ENCODE measurements at regions not wholly inside any gene's neighbourhood (a gene's known extent, or its start where the extent isn't known, plus 50 kb on each side); places are given as distances from the start of the nearest gene placed in this dataset.
"Not testable (repeated sequence)": the region's sequence is repeated elsewhere in the genome, so short reads cannot be mapped to it uniquely, and the experiment has no call there.

DNA sequence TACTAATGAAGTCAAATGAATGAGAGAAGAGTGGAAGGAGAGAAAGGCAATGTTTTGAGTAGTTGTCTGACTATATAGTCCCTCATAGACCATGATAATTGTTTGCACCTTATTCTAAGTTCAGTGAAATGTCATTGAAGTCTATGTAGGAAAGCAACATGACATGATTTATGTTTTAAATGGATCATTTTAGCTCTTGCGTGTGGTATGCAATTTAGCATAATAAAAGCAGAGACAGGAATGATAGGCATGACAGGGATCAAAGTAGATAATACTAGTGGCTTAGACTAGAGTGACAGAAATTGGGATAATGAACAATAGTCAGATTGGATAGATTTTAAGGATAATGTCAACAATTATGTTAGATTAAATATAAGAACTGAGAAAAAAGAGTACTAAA is 132.5 kb downstream of the PYDC2 start:
- POLR2A ChIA-PET = no interaction called here
- H3K36me3 Mint-ChIP-seq (ENCODE audit: low read depth) = no peaks in the 10 kb centered on the region
- intact Hi-C loops (cut with DNase I, micrococcal nuclease) = no loop called here
- no peaks in the 10 kb centered on the region for H3K27me3 Mint-ChIP-seq
- H3K27ac Mint-ChIP-seq = no peak overlapping the region
- TF ChIP-seq, protein P1, sequence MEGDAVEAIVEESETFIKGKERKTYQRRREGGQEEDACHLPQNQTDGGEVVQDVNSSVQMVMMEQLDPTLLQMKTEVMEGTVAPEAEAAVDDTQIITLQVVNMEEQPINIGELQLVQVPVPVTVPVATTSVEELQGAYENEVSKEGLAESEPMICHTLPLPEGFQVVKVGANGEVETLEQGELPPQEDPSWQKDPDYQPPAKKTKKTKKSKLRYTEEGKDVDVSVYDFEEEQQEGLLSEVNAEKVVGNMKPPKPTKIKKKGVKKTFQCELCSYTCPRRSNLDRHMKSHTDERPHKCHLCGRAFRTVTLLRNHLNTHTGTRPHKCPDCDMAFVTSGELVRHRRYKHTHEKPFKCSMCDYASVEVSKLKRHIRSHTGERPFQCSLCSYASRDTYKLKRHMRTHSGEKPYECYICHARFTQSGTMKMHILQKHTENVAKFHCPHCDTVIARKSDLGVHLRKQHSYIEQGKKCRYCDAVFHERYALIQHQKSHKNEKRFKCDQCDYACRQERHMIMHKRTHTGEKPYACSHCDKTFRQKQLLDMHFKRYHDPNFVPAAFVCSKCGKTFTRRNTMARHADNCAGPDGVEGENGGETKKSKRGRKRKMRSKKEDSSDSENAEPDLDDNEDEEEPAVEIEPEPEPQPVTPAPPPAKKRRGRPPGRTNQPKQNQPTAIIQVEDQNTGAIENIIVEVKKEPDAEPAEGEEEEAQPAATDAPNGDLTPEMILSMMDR (IDR thresholded peaks at IDR 0.05) = no peak
- DNase-seq = no peak
- no peak overlapping the region for H3K4me3 Mint-ChIP-seq
- no peak for ATAC-seq (ENCODE audit: poor library complexity)
- no peaks in the 10 kb centered on the region for H3K4me1 ChIP-seq (ENCODE audit: insufficient read depth, low read length)
- CTCF ChIA-PET = no interaction called here
- no peak overlapping the region for H3K4me3 ChIP-seq (ENCODE audit: low read length)
- no peak overlapping the region for H3K27ac ChIP-seq (ENCODE audit: low read depth in 1 of 2, low read length in 2 of 2)
- no peaks in the 10 kb centered on the region for H3K36me3 ChIP-seq (ENCODE audit: insufficient read depth, low read length)
- H3K27me3 ChIP-seq (ENCODE audit: control insufficient read depth in 1 of 2, insufficient read depth in 2 of 2, low read length in 2 of 2) = no peaks in the 10 kb centered on the region
- H3K9me3 ChIP-seq (ENCODE audit: control insufficient read depth in 1 of 2, insufficient read depth in 1 of 2, low read length in 2 of 2) = peaks cover 0 to 3% of the 10 kb centered on the region in 2 experiments
- H3K9me3 Mint-ChIP-seq = no peaks in the 10 kb centered on the region
- no peaks in the 10 kb centered on the region for H3K4me1 Mint-ChIP-seq (ENCODE audit: low read depth)

GRCh38 chr3:191615511-191615910 is 154.5 kb downstream of the PYDC2 start:
- not testable (repeated sequence) for H3K36me3 Mint-ChIP-seq (ENCODE audit: low read depth); H3K27ac ChIP-seq (ENCODE audit: low read depth in 1 of 2, low read length in 2 of 2)

DNA sequence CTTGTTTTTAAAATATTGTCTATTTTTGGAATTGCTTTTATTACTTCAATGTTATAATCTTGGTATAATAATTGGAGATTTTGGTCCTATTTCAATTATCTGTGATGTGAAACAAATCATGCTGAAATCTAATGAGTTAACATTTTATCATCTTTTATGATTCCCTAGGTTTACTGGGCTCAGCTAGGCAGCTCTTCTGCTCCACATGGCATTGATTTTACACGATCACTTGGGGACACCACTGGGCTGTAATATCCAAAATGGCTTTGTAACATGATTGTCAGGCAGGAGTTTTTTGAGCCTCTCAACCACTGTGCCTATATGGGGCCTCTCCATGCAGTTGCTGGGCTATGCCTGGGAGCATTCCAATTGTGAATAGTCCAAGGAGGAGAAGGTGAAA is 163.3 kb downstream of the PYDC2 start:
- intact Hi-C loops (cut with DNase I, micrococcal nuclease) = no loop called here
- H3K4me1 Mint-ChIP-seq (ENCODE audit: low read depth) = no peaks in the 10 kb centered on the region
- Histone ChIP-seq H3K27me3 (ENCODE audit: control insufficient read depth in 1 of 2, insufficient read depth in 2 of 2, low read length in 2 of 2) (no peaks in the 10 kb centered on the region), H3K36me3 (ENCODE audit: insufficient read depth, low read length) (no peaks in the 10 kb centered on the region), H3K4me3 (ENCODE audit: low read length) (no peak overlapping the region), H3K9me3 (ENCODE audit: control insufficient read depth in 1 of 2, insufficient read depth in 1 of 2, low read length in 2 of 2) (peaks cover 0 to 9% of the 10 kb centered on the region in 2 experiments), H3K27ac (ENCODE audit: low read depth in 1 of 2, low read length in 2 of 2) (no peak overlapping the region), H3K4me1 (ENCODE audit: insufficient read depth, low read length) (no peaks in the 10 kb centered on the region)
- peaks cover 5% of the 10 kb centered on the region for H3K9me3 Mint-ChIP-seq
- POLR2A ChIA-PET = no interaction called here
- ATAC-seq (ENCODE audit: poor library complexity) (no peak), DNase-seq (no peak)
- no peak overlapping the region for H3K4me3 Mint-ChIP-seq
- TF ChIP-seq, protein P1 (IDR thresholded peaks at IDR 0.05) = no peak
- H3K36me3 Mint-ChIP-seq (ENCODE audit: low read depth) = no peaks in the 10 kb centered on the region
- H3K27me3 Mint-ChIP-seq = no peaks in the 10 kb centered on the region
- H3K27ac Mint-ChIP-seq = no peak overlapping the region
- CTCF ChIA-PET = no interaction called here

More at GRCh38 chr3:191615511-191615910, 154.5 kb downstream of the PYDC2 start:
- H3K4me3 ChIP-seq (ENCODE audit: low read length); H3K4me1 ChIP-seq (ENCODE audit: insufficient read depth, low read length); H3K27me3 ChIP-seq (ENCODE audit: control insufficient read depth in 1 of 2, insufficient read depth in 2 of 2, low read length in 2 of 2); intact Hi-C loops (cut with DNase I, micrococcal nuclease); POLR2A ChIA-PET; DNase-seq; CTCF ChIA-PET; H3K36me3 ChIP-seq (ENCODE audit: insufficient read depth, low read length); H3K27ac Mint-ChIP-seq; H3K4me3 Mint-ChIP-seq; H3K9me3 Mint-ChIP-seq; H3K27me3 Mint-ChIP-seq; ATAC-seq (ENCODE audit: poor library complexity); H3K4me1 Mint-ChIP-seq (ENCODE audit: low read depth): not testable (repeated sequence)
- H3K9me3 ChIP-seq (ENCODE audit: control insufficient read depth in 1 of 2, insufficient read depth in 1 of 2, low read length in 2 of 2) = peaks cover 0 to 19% of the 10 kb centered on the region in 2 experiments

DNA sequence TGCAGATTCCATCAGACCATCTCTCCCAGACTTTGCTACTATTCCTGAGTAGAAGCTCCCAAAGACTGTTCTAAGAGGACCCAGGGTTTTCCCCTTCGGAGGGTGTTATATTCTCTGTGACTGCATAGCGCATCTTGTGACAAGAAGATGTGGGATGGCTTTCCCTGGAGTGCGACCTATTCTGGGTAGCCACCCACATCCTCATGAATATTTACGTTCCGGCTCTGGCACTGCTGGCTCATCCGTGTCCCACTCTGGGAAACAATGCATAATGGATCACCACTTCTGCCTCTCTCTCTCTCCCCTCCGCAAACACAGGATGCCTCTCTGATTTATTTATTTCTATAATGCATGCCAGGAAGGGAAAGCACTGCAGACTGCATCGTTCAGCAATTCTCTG is 166.1 kb downstream of the PYDC2 start:
- no peaks in the 10 kb centered on the region for H3K36me3 ChIP-seq (ENCODE audit: insufficient read depth, low read length)
- Mint-ChIP-seq H3K27me3 (no peaks in the 10 kb centered on the region), H3K4me3 (no peak overlapping the region), H3K9me3 (no peaks in the 10 kb centered on the region), H3K27ac (no peak overlapping the region), H3K36me3 (ENCODE audit: low read depth) (no peaks in the 10 kb centered on the region), H3K4me1 (ENCODE audit: low read depth) (no peaks in the 10 kb centered on the region)
- no peak overlapping the region for H3K4me3 ChIP-seq (ENCODE audit: low read length)
- ChIA-PET POLR2A (no interaction called here), CTCF (no interaction called here)
- H3K9me3 ChIP-seq (ENCODE audit: control insufficient read depth in 1 of 2, insufficient read depth in 1 of 2, low read length in 2 of 2) = peaks cover 0 to 3% of the 10 kb centered on the region in 2 experiments
- TF ChIP-seq, protein P1 (IDR thresholded peaks at IDR 0.05) = no peak
- no peak overlapping the region for H3K27ac ChIP-seq (ENCODE audit: low read depth in 1 of 2, low read length in 2 of 2)
- intact Hi-C loops (cut with DNase I, micrococcal nuclease) = no loop called here
- ATAC-seq (ENCODE audit: poor library complexity) (no peak), DNase-seq (no peak)
- no peaks in the 10 kb centered on the region for H3K27me3 ChIP-seq (ENCODE audit: control insufficient read depth in 1 of 2, insufficient read depth in 2 of 2, low read length in 2 of 2)
- no peaks in the 10 kb centered on the region for H3K4me1 ChIP-seq (ENCODE audit: insufficient read depth, low read length)
